ENCODE measurements at regions not wholly inside any gene's neighbourhood (a gene's known extent, or its start where the extent isn't known, plus 50 kb on each side); places are given as distances from the start of the nearest gene placed in this dataset.

- BruUV-seq (replicated peaks), result no TSS peak
- TF ChIP-seq, protein P1, sequence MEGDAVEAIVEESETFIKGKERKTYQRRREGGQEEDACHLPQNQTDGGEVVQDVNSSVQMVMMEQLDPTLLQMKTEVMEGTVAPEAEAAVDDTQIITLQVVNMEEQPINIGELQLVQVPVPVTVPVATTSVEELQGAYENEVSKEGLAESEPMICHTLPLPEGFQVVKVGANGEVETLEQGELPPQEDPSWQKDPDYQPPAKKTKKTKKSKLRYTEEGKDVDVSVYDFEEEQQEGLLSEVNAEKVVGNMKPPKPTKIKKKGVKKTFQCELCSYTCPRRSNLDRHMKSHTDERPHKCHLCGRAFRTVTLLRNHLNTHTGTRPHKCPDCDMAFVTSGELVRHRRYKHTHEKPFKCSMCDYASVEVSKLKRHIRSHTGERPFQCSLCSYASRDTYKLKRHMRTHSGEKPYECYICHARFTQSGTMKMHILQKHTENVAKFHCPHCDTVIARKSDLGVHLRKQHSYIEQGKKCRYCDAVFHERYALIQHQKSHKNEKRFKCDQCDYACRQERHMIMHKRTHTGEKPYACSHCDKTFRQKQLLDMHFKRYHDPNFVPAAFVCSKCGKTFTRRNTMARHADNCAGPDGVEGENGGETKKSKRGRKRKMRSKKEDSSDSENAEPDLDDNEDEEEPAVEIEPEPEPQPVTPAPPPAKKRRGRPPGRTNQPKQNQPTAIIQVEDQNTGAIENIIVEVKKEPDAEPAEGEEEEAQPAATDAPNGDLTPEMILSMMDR (conservative IDR thresholded peaks at IDR 0.05; ENCODE audit: low read depth, low read length), result no peak
- no peak for TF ChIP-seq EZH2 (IDR thresholded peaks at IDR 0.05; ENCODE audit: borderline replicate concordance, low read depth, low read length, poor library complexity, severe bottlenecking)
- no peak for DNase-seq (ENCODE audit: low spot score)
- Histone ChIP-seq H3K27ac (ENCODE audit: low read depth, low read length, poor library complexity, severe bottlenecking) (no peak overlapping the region), H3K4me1 (ENCODE audit: insufficient read depth, low read length, poor library complexity, severe bottlenecking) (no peaks in the 10 kb centered on the region), H3K36me3 (ENCODE audit: insufficient read depth, low read length, poor library complexity, severe bottlenecking) (no peaks in the 10 kb centered on the region), H3K27me3 (replicated peaks; ENCODE audit: insufficient read depth, low read depth, low read length, poor library complexity) (no peaks in the 10 kb centered on the region), H3K4me3 (ENCODE audit: low read depth, low read length, poor library complexity, severe bottlenecking) (no peak overlapping the region), H3K9me3 (ENCODE audit: low read depth, low read length, poor library complexity, severe bottlenecking) (peaks cover 8% of the 10 kb centered on the region)
- POLR2A ChIA-PET (ENCODE audit: low non-redundant PET), result no interaction called here
- intact Hi-C loops (cut with micrococcal nuclease; ENCODE audit: unreplicated experiment), result no loop called here
- CTCF ChIA-PET, result no interaction called here
Measured at GRCh38 chr7:91443862-91444261, 179.6 kb downstream of the FZD1 start.

- no peak for TF ChIP-seq EZH2 (IDR thresholded peaks at IDR 0.05; ENCODE audit: borderline replicate concordance, low read depth, low read length, poor library complexity, severe bottlenecking)
- TF ChIP-seq, protein P1 (conservative IDR thresholded peaks at IDR 0.05; ENCODE audit: low read depth, low read length), result no peak
- no peak for DNase-seq (ENCODE audit: low spot score)
- Histone ChIP-seq H3K36me3 (ENCODE audit: insufficient read depth, low read length, poor library complexity, severe bottlenecking) (no peaks in the 10 kb centered on the region), H3K27ac (ENCODE audit: low read depth, low read length, poor library complexity, severe bottlenecking) (no peak overlapping the region), H3K4me3 (ENCODE audit: low read depth, low read length, poor library complexity, severe bottlenecking) (no peak overlapping the region), H3K27me3 (replicated peaks; ENCODE audit: insufficient read depth, low read depth, low read length, poor library complexity) (no peaks in the 10 kb centered on the region), H3K9me3 (ENCODE audit: low read depth, low read length, poor library complexity, severe bottlenecking) (no peaks in the 10 kb centered on the region), H3K4me1 (ENCODE audit: insufficient read depth, low read length, poor library complexity, severe bottlenecking) (no peaks in the 10 kb centered on the region)
- ChIA-PET CTCF (no interaction called here), POLR2A (ENCODE audit: low non-redundant PET) (no interaction called here)
- no TSS peak for BruUV-seq (replicated peaks)
- intact Hi-C loops (cut with micrococcal nuclease; ENCODE audit: unreplicated experiment), result no loop called here
Measured at GRCh38 chr7:91446819-91447218, 182.6 kb downstream of the FZD1 start.

GRCh38 chr7:91455411-91455810 lies 191.2 kb downstream of the FZD1 start:
- H3K4me3 ChIP-seq (ENCODE audit: low read depth, low read length, poor library complexity, severe bottlenecking), result no peak overlapping the region
- intact Hi-C loops (cut with micrococcal nuclease; ENCODE audit: unreplicated experiment), result no loop called here
- H3K27ac ChIP-seq (ENCODE audit: low read depth, low read length, poor library complexity, severe bottlenecking), result no peak overlapping the region
- POLR2A ChIA-PET (ENCODE audit: low non-redundant PET), result no interaction called here
- CTCF ChIA-PET, result no interaction called here
- H3K9me3 ChIP-seq (ENCODE audit: low read depth, low read length, poor library complexity, severe bottlenecking), result peaks cover 12% of the 10 kb centered on the region
- H3K27me3 ChIP-seq (replicated peaks; ENCODE audit: insufficient read depth, low read depth, low read length, poor library complexity), result no peaks in the 10 kb centered on the region
- DNase-seq (ENCODE audit: low spot score), result no peak
- H3K4me1 ChIP-seq (ENCODE audit: insufficient read depth, low read length, poor library complexity, severe bottlenecking), result no peaks in the 10 kb centered on the region
- no peak for TF ChIP-seq EZH2 (IDR thresholded peaks at IDR 0.05; ENCODE audit: borderline replicate concordance, low read depth, low read length, poor library complexity, severe bottlenecking)
- TF ChIP-seq, protein P1 (conservative IDR thresholded peaks at IDR 0.05; ENCODE audit: low read depth, low read length), result no peak
- BruUV-seq (replicated peaks), result no TSS peak
- no peaks in the 10 kb centered on the region for H3K36me3 ChIP-seq (ENCODE audit: insufficient read depth, low read length, poor library complexity, severe bottlenecking)

Data from A673 (cell line).